Stomach (tissue), 8 donors: ENCODE measurements at regions not wholly inside any gene's neighbourhood (a gene's known extent, or its start where the extent isn't known, plus 50 kb on each side); places are given as distances from the start of the nearest gene placed in this dataset.

Experiments used
- DNase-seq, 2 donors: peaks; one replicate each; pipeline versions ENCODE4 v3.0.0 to v3.0.0-alpha.2; 2013 to 2019
- H3K27ac ChIP-seq, 5 donors: fragments of 200-600 bp in 4 of 5; sonication (generic) in 4 of 5; one replicate each; pipeline ENCODE4 v1.5.1; 2013 to 2019; ENCODE audit warnings: mild to moderate bottlenecking in 1 of 5, moderate library complexity in 1 of 5
- H3K27me3 ChIP-seq, 3 donors: fragments of 200-600 bp; sonication (generic); one replicate each; pipeline ENCODE4 v1.5.1; 2017 to 2019; ENCODE audit warnings: mixed run types in 1 of 3
- H3K36me3 ChIP-seq, 4 donors: fragments of 200-600 bp; sonication (generic); 1 replicate in 3 of 4; 2 replicates in 1 of 4; pipeline ENCODE4 v1.5.1; 2016 to 2019
- H3K4me1 ChIP-seq, 4 donors: fragments of 200-600 bp; sonication (generic); one replicate each; pipeline ENCODE4 v1.5.1; 2016 to 2019
- H3K4me3 ChIP-seq, 4 donors: fragments of 200-600 bp; sonication (generic) in 3 of 4; one replicate each; pipeline ENCODE4 v1.5.1; 2016 to 2019; ENCODE audit warnings: mild to moderate bottlenecking in 1 of 4
- H3K9me3 ChIP-seq, 4 donors: fragments of 200-600 bp; sonication (generic); one replicate each; pipeline ENCODE4 v1.5.1; 2016 to 2019
- CTCF ChIP-seq, 7 experiments: fragments of 450-650 bp in 4 of 7; fragments of 200-600 bp in 3 of 7; sonication (generic) in 3 of 7; IDR thresholded peaks; one replicate each; pipeline ENCODE4 v1.5.1; 2016 to 2019; ENCODE audit warnings: antibody characterized with exemption in 7 of 7, control low read depth in 2 of 7, mild to moderate bottlenecking in 1 of 7
- EP300 ChIP-seq: sonication (generic); formaldehyde crosslinking; IDR thresholded peaks from one replicate; pipeline ENCODE4 v1.6.1; 2017; ENCODE audit warnings: antibody characterized with exemption
- POLR2A ChIP-seq, 4 donors: fragments of 450-650 bp; IDR thresholded peaks; one replicate each; pipeline ENCODE4 v1.6.1; 2016; ENCODE audit warnings: antibody characterized with exemption in 4 of 4, control low read depth in 2 of 4, mild to moderate bottlenecking in 1 of 4, moderate library complexity in 1 of 4
- POLR2AphosphoS5 ChIP-seq, 3 donors: sonication (generic); formaldehyde crosslinking; IDR thresholded peaks; one replicate each; pipeline ENCODE4 v1.6.1; 2016; ENCODE audit warnings: antibody characterized with exemption in 3 of 3
- WGBS, 5 donors: extraction: QIAGEN DNeasy Blood & Tissue Kit in 3 of 5; methylation state at CpG; one replicate each; pipeline versions ENCODE4 v1.1.5 to v1.1.7; 2013 to 2018; 5-methylcytosine and 5-hydroxymethylcytosine counted together
- intact Hi-C: fragments of 100-400 bp; cut with DNase I; formaldehyde crosslinking; loops from one replicate; pipeline ENCODE4 v1.15.1; 2023; ENCODE audit warnings: low total_unique reads
- donor health status: healthy with polysubstance abuse.
- donor health status: Bipolar disorder and iron deficiency.
- donor health status: healthy.

GRCh38 chr9:29697011-29697410 lies 2123.7 kb upstream of the C9orf72 start:
- DNase-seq: no peak
- WGBS, 5 donors: 66 to 76% (median 73%) methylated on average over 2 of the region's 2 CpGs
- intact Hi-C loops: no loop called here
- Histone ChIP-seq H3K4me3 (no peak overlapping the region), H3K36me3 (no peaks in the 10 kb centered on the region), H3K4me1 (no peaks in the 10 kb centered on the region), H3K9me3 (peaks cover 0 to 8% (median 0%) of the 10 kb centered on the region in 4 donors), H3K27me3 (no peaks in the 10 kb centered on the region), H3K27ac (no peak overlapping the region)
- no peak for TF ChIP-seq EP300
- TF ChIP-seq POLR2A (IDR thresholded peaks at IDR 0.05): no peak
- no peak for TF ChIP-seq POLR2AphosphoS5 (IDR thresholded peaks at IDR 0.05)
- TF ChIP-seq CTCF (IDR thresholded peaks at IDR 0.05): no peak

GRCh38 chr9:29701559-29701958 lies 2128.3 kb upstream of the C9orf72 start:
- 23 to 43% (median 41%) methylated on average over 1 of the region's 1 CpG for WGBS, 5 donors
- Histone ChIP-seq H3K4me1 (no peaks in the 10 kb centered on the region), H3K27ac (no peak overlapping the region), H3K36me3 (no peaks in the 10 kb centered on the region), H3K27me3 (no peaks in the 10 kb centered on the region), H3K4me3 (no peak overlapping the region), H3K9me3 (no peaks in the 10 kb centered on the region)
- DNase-seq: no peak
- TF ChIP-seq CTCF (IDR thresholded peaks at IDR 0.05) (no peak), POLR2A (IDR thresholded peaks at IDR 0.05) (no peak), POLR2AphosphoS5 (IDR thresholded peaks at IDR 0.05) (no peak), EP300 (no peak)
- intact Hi-C loops: no loop called here

GRCh38 chr9:29701971-29702370 lies 2128.7 kb upstream of the C9orf72 start:
- no peak overlapping the region for H3K27ac ChIP-seq
- no peak overlapping the region for H3K4me3 ChIP-seq
- H3K27me3 ChIP-seq: no peaks in the 10 kb centered on the region
- no peak for TF ChIP-seq POLR2AphosphoS5 (IDR thresholded peaks at IDR 0.05)
- no peak for TF ChIP-seq CTCF (IDR thresholded peaks at IDR 0.05)
- no peak for TF ChIP-seq POLR2A (IDR thresholded peaks at IDR 0.05)
- no peak for TF ChIP-seq EP300
- no peak for DNase-seq
- intact Hi-C loops: no loop called here
- H3K4me1 ChIP-seq: no peaks in the 10 kb centered on the region
- no peaks in the 10 kb centered on the region for H3K36me3 ChIP-seq
- no peaks in the 10 kb centered on the region for H3K9me3 ChIP-seq

GRCh38 chr9:29714860-29715259 lies 2141.6 kb upstream of the C9orf72 start:
- intact Hi-C loops: no loop called here
- no peak for TF ChIP-seq POLR2AphosphoS5 (IDR thresholded peaks at IDR 0.05)
- no peak for TF ChIP-seq EP300
- TF ChIP-seq CTCF (IDR thresholded peaks at IDR 0.05): no peak
- TF ChIP-seq POLR2A (IDR thresholded peaks at IDR 0.05): no peak
- Histone ChIP-seq H3K4me1 (no peaks in the 10 kb centered on the region), H3K27me3 (no peaks in the 10 kb centered on the region), H3K9me3 (no peaks in the 10 kb centered on the region), H3K27ac (no peak overlapping the region), H3K36me3 (no peaks in the 10 kb centered on the region), H3K4me3 (no peak overlapping the region)
- 29 to 41% (median 38%) methylated on average over 2 of the region's 2 CpGs for WGBS, 5 donors
- no peak for DNase-seq
